HG02763 (cell line): ENCODE measurements at regions not wholly inside any gene's neighbourhood (a gene's known extent, or its start where the extent isn't known, plus 50 kb on each side); places are given as distances from the start of the nearest gene placed in this dataset.

ENCODE experiments used
- ATAC-seq: cut with Tn5 transposase; IDR thresholded peaks from one replicate; pipeline ENCODE4 v1.9.1; 2021; ENCODE audit warnings: mild to moderate bottlenecking, moderate library complexity; ENCODE audit not compliant: unreplicated experiment

DNA sequence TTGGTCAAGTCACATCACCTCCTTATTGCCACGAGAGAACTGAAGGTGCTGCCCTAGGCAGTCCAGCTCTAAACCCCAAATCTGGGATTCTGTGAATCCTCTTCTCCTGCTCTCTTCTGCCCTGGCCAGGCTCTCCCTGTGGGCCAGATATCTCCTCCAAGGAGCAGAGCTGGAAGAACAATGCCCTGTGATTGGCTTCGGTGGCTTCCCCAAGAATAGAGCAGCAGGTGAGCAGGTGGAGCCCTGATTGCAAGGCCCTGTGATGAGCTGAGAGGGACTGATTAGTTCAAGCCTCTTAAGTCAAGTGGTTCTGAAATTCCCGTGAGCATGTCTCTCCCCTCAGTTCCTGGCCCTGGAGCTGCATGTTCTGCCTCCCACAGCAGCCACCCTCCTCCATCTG, 175.3 kb upstream of the BRINP1 start:
- ATAC-seq = no peak

DNA sequence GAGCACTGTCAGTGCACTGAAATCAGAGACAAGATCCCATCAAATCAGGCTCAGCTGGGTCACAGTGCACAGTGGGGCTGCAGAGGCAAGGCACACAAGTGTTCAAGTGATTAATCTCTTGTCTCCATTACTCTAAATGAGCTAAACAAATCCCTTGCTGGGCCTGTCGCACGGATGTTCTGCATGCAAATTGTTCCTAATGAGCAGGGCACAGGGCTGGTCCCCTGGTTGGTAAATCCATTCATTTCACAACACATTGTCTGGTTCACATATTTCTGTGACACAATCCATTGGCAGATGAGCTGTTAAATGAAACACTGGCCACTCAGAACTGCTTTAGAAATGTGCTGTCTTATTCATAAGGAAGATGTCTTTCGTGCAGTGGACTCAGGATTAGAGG, 167.9 kb upstream of the BRINP1 start:
- no peak for ATAC-seq

GRCh38 chr9:119533504-119533903, 164.3 kb upstream of the BRINP1 start:
- ATAC-seq = no peak

DNA sequence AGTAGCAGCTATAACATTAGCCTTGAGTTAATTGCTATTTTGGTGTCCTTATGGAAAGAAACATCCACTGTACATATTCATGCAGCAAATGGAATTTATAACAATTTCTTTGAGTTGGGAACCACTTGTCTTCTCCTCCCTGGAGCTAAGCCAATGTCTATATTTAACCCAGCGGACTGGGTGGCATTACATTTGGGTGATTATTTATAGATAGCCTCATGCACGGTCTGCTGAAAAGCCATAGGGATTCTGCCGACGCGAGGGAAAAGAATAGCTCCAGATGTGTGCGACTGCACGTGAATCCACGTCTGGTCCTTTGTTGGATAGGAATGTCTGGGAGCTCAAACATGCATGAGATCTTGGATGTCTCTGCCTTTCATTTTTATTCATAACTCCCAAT, 157.5 kb upstream of the BRINP1 start:
- ATAC-seq = no peak

DNA sequence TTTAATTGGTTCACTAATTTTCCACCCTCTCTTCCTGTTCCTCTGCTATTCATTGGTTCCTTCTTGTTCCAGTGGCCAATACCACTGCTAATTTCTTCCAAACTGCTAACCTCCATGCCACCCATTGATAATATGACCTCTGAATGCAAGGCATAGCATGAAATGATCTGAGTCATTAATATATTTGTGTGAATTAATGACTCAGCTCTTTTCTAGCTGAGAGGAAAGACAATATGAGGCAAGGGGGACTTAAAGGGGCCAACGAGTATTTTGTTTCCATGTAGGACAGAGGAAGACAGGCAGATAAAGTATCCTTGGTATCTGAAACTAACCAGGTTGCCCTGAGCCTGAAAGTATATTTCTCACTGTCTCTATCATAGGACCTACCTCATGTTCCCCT, 154.3 kb upstream of the BRINP1 start:
- ATAC-seq = no peak

DNA sequence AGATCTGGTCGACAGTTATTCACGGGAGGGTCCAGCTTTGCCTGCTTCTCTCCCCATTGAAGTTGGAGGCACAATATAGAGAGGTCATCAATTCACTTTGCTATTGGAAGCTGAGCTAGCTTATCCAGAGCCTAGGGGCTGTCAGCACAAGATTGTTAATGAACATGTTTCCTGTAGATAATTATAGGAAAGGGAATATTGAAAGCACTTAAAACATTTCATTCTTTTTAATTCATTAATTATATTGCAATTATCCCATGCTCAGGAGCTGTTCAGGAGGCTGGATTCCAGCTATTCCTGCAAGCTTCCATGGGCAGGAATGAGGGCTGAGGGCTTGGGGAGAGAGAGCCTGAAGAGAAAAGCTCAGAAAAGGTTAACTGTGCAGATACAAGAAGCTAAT, 153.1 kb upstream of the BRINP1 start:
- no peak for ATAC-seq

DNA sequence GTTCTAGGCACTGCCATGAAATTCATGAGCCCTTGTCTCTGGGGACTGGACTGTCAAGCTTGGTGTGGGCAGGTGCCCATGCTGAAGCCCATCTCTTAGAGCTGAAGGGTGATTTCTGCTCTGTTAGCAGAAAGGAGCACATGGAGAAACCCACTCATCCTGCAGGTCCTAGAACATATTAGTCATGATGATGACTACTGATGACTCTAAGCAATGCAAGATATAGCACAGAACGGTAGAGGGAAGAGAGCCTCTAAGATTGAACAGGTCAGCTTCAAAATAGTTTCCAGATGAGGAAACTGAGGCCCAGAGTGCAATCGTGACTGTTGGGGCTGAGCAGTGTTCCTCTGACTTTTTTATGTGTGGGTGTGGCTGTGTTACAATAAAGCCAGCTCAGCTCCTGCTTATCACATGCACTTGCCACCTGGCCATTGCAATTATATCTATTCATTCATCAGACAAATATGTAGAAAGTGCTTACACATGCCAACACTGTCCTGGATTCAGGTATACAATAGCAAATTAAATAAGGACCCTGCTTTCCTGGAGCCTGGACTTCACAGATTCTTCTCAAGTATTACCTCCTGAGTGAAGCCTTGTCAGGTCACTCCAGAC, 140.2 kb upstream of the BRINP1 start:
- ATAC-seq = no peak

GRCh38 chr9:119501374-119501773, 132.1 kb upstream of the BRINP1 start:
- ATAC-seq = no peak

- no peak for ATAC-seq
Observed at GRCh38 chr9:119500072-119500771, 131.0 kb upstream of the BRINP1 start.

GRCh38 chr9:119487118-119487827, 118.0 kb upstream of the BRINP1 start:
- ATAC-seq = no peak

DNA sequence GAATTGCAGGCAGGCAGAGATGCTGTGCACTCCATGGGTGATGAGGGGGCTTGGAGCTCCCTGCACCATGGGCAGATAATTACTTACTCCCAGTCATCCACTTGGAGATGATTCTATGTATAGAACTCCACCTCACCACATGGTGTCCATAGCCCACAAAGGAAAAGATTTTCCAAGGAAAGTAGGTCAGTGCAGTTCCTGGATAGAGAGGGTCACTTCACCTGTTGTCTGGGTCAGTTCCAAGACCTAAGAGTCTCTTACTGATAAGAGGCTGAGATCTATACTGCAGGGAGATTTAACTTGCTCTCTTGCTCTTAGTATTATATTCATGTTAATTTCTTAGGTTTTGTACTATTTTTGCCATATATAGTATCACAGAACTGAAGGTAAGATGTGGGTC, 113.9 kb upstream of the BRINP1 start:
- no peak for ATAC-seq

DNA sequence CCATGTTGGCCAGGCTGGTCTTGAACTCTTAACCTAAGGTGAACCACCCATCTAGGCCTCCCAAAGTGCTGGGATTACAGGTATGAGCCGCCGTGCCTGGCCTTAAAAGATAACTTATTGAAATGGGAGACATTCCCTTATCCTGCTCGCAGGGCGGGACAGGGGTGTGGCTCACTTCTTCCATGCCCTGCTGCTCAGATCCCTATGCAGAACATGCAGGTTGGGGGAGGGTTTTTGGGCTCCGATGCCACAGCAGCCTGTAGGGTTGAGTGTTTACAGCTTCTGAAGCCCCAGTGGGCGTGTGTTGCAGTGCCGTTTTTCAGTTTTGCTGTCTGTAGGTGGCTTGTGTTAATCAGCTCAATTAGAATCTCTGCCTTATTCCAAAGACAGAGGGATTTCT, 108.0 kb upstream of the BRINP1 start:
- ATAC-seq = no peak

DNA sequence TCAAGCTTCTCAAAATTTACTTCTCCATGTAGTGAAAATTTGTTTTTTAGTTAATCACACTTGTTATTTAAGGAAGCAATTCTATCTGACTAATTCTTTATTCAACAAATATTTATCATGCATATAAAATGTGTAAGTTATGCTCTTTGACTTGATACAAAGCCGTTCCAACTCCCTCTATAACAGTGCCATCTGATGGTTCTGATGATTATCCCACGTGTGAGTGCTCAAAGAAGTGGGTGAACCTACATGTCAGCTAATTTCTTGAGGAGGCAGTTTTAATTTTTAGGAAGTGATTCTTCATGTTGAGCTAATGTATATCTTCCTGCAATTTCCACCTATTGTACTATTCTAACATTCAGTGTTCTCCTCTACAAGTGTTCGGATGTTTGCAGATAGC, 88.8 kb upstream of the BRINP1 start:
- no peak for ATAC-seq

DNA sequence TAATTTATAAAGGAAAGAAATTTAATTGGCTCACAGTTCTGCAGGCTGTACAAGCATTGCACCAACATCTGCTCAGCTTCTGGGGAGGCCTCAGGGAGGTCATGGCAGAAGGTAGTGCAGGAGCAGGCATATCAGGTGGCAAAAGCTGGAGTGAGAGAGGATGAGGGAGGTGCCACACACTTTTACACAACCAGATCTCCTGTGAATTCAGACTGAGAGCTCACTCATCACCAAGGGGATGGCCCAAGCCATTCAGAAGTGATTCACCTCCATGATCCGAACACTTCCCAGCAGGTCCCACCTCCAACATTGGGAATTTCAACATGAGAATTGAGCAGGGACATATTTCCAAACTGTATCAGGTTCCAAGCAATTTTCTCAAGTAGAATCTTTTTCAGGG, 84.7 kb upstream of the BRINP1 start:
- no peak for ATAC-seq

- ATAC-seq = no peak
Observed at GRCh38 chr9:119453490-119453911, 84.3 kb upstream of the BRINP1 start.

GRCh38 chr9:119451426-119451825, 82.2 kb upstream of the BRINP1 start:
- ATAC-seq = no peak

GRCh38 chr9:119443179-119443578, 73.9 kb upstream of the BRINP1 start:
- no peak for ATAC-seq

DNA sequence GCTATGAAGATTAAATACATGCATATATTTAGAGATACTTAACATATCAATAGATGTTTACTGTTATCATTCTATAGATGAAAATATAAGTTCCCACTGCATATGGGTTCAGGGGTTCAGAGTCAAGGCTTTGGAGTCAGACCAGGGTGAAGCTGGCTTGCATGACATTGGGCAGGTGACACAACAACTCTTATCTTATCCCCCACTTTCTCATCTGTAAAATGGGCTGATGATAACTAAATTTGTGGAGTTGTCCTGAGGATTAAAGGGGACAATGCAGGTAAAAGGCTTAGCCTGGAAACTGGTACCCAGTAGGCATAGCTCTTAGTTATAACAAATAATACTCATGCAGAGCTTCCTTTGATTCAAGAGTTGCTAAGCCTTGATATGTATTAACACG, 72.6 kb upstream of the BRINP1 start:
- no peak for ATAC-seq

DNA sequence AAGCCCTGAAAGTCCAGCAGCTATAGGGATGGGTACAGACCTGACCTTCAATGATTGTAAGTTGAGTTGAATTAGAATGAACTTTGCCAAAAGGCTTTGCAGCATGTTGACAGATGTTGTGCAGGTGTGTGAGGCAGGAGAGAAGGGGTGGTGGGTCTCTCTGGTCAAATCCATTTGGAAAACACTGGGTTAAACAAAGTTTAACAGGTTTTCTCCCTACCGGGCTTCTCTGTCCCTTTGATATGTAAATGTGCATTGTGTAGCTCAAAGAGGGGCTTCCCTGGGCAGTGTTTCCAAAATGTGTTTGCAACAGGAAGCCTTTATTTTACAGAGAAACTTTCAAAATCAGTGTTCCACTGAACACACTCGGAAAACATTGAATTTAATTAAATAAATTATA, 72.1 kb upstream of the BRINP1 start:
- no peak for ATAC-seq

GRCh38 chr9:119436261-119436660, 67.0 kb upstream of the BRINP1 start:
- no peak for ATAC-seq

DNA sequence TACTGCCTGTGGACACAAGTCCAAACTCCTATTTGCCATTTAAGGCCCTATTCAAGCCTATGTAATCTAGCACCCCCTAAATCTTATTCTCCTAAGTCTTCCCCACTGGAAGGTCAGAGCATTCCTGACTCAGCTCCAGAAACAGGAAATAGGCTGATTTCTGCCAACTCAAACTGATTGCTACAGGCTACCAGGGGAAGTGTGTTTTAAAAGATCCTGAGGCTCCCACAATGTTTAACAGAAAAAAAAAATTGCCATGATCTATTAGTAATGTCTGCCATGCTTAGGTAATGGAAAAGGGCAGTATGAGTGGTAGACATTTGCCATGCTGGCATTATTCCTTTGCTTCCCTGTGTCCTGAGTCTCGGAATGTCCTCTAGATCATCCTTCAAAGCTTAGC, 65.8 kb upstream of the BRINP1 start:
- ATAC-seq = no peak

- no peak for ATAC-seq
Observed at GRCh38 chr9:119432428-119432827, 63.2 kb upstream of the BRINP1 start.
